ENCODE measurements at regions not wholly inside any gene's neighbourhood (a gene's known extent, or its start where the extent isn't known, plus 50 kb on each side); places are given as distances from the start of the nearest gene placed in this dataset.

GRCh38 chr1:234683127-234683860 is 73.3 kb upstream of the IRF2BP2 start:
- Mint-ChIP-seq H3K4me1 (peaks cover 11% of the 10 kb centered on the region), H3K4me3 (no peak overlapping the region), H3K36me3 (ENCODE audit: low read depth) (peaks cover 3% of the 10 kb centered on the region), H3K27me3 (ENCODE audit: low read depth) (no peaks in the 10 kb centered on the region), H3K9me3 (peaks cover 5% of the 10 kb centered on the region), H3K27ac (ENCODE audit: unreplicated experiment) (no peak overlapping the region)
- no peak for TF ChIP-seq CTCF (conservative IDR thresholded peaks at IDR 0.05)
- no peak for DNase-seq (ENCODE audit: low read depth, low spot score)

- no peak for DNase-seq (ENCODE audit: low read depth, low spot score)
- H3K27me3 Mint-ChIP-seq (ENCODE audit: low read depth) = no peaks in the 10 kb centered on the region
- TF ChIP-seq CTCF (conservative IDR thresholded peaks at IDR 0.05) = no peak
- peaks cover 5% of the 10 kb centered on the region for H3K9me3 Mint-ChIP-seq
- H3K27ac Mint-ChIP-seq (ENCODE audit: unreplicated experiment) = no peak overlapping the region
- H3K36me3 Mint-ChIP-seq (ENCODE audit: low read depth) = peaks cover 3% of the 10 kb centered on the region
- no peak overlapping the region for H3K4me3 Mint-ChIP-seq
- H3K4me1 Mint-ChIP-seq = peaks cover 11% of the 10 kb centered on the region
Observed at GRCh38 chr1:234681990-234682389, 72.0 kb upstream of the IRF2BP2 start.

- DNase-seq (ENCODE audit: low read depth, low spot score) = no peak
- Mint-ChIP-seq H3K4me1 (peaks cover 17% of the 10 kb centered on the region), H3K36me3 (ENCODE audit: low read depth) (peaks cover 2% of the 10 kb centered on the region), H3K27ac (ENCODE audit: unreplicated experiment) (no peak overlapping the region), H3K4me3 (no peak overlapping the region), H3K9me3 (peaks cover 5% of the 10 kb centered on the region), H3K27me3 (ENCODE audit: low read depth) (no peaks in the 10 kb centered on the region)
- no peak for TF ChIP-seq CTCF (conservative IDR thresholded peaks at IDR 0.05)
Observed at GRCh38 chr1:234681065-234681464, 71.1 kb upstream of the IRF2BP2 start.

GRCh38 chr1:234680331-234680904 is 70.4 kb upstream of the IRF2BP2 start:
- no peak for TF ChIP-seq CTCF (conservative IDR thresholded peaks at IDR 0.05)
- peaks cover 24% of the 10 kb centered on the region for H3K4me1 Mint-ChIP-seq
- no peak for DNase-seq (ENCODE audit: low read depth, low spot score)
- no peaks in the 10 kb centered on the region for H3K36me3 Mint-ChIP-seq (ENCODE audit: low read depth)
- no peak overlapping the region for H3K4me3 Mint-ChIP-seq
- no peak overlapping the region for H3K27ac Mint-ChIP-seq (ENCODE audit: unreplicated experiment)
- no peaks in the 10 kb centered on the region for H3K27me3 Mint-ChIP-seq (ENCODE audit: low read depth)
- H3K9me3 Mint-ChIP-seq = peaks cover 3% of the 10 kb centered on the region

GRCh38 chr1:234676103-234676594 is 66.2 kb upstream of the IRF2BP2 start:
- Mint-ChIP-seq H3K27ac (ENCODE audit: unreplicated experiment) (peak overlapping the region; percentile 78), H3K9me3 (no peaks in the 10 kb centered on the region), H3K4me1 (peaks cover 13% of the 10 kb centered on the region), H3K36me3 (ENCODE audit: low read depth) (no peaks in the 10 kb centered on the region), H3K4me3 (peak overlapping the region; percentile 76), H3K27me3 (ENCODE audit: low read depth) (no peaks in the 10 kb centered on the region)
- peak; percentile 68 for DNase-seq (ENCODE audit: low read depth, low spot score)
- TF ChIP-seq CTCF (conservative IDR thresholded peaks at IDR 0.05) = no peak

All from neural crest cell (in vitro differentiated cells).